K562 (cell line): ENCODE measurements at regions not wholly inside any gene's neighbourhood (a gene's known extent, or its start where the extent isn't known, plus 50 kb on each side); places are given as distances from the start of the nearest gene placed in this dataset.

Experiments used
- EZH2 ChIP-seq: IDR thresholded peaks from 2 replicates; pipeline ENCODE4 v1.6.1; 2012; ENCODE audit warnings: low read depth, mild to moderate bottlenecking, inconsistent platforms, low read length, borderline replicate concordance
- HDAC2 ChIP-seq: fragments of 450-650 bp; IDR thresholded peaks from 2 replicates; pipeline ENCODE4 v1.6.1; 2016; ENCODE audit warnings: mild to moderate bottlenecking
- MAFK ChIP-seq: IDR thresholded peaks from 2 replicates; pipeline ENCODE4 v1.6.1; 2011; ENCODE audit warnings: low read length, improper control_type of control experiment
- MLX ChIP-seq, 2 experiments: fragments of 450-650 bp in 1 of 2; sonication (generic) in 1 of 2; formaldehyde crosslinking; conservative IDR thresholded peaks; 2 replicates each; pipeline versions ENCODE4 v1.4.0 to v1.8.1; 2020 to 2022; ENCODE audit warnings: mild to moderate bottlenecking in 1 of 2, missing genetic modification reagents in 1 of 2
- NR2C2 ChIP-seq, 2 experiments: fragments of 200-800 bp in 1 of 2; sonication (Bioruptor generic) in 1 of 2; sonication (generic) in 1 of 2; formaldehyde crosslinking in 1 of 2; IDR thresholded peaks; 2 replicates each; pipeline versions ENCODE4 v1.6.1 to v1.8.0; 2016 to 2022; ENCODE audit warnings: mild to moderate bottlenecking in 1 of 2, missing compliant biosample characterization in 1 of 2, missing genetic modification characterization in 1 of 2, missing genetic modification reagents in 1 of 2
- RBFOX2 ChIP-seq: fragments of 200-400 bp; formaldehyde crosslinking; IDR thresholded peaks from 2 replicates; pipeline ENCODE4 v1.6.1; 2017; ENCODE audit warnings: low read depth, mild to moderate bottlenecking, low read length, moderate library complexity
- SMC3 ChIP-seq: conservative IDR thresholded peaks from 2 replicates; pipeline ENCODE4 v1.6.1; 2011; ENCODE audit warnings: low read depth, low read length, improper control_type of control experiment; ENCODE audit not compliant: insufficient read depth
- TFAM ChIP-seq: fragments of 250-450 bp; sonication (Bioruptor Pico); conservative IDR thresholded peaks from 2 replicates; pipeline ENCODE4 v1.5.0; 2021; ENCODE audit warnings: mild to moderate bottlenecking, moderate library complexity
- ZNF197 ChIP-seq: fragments of 200-800 bp; sonication (Bioruptor generic); IDR thresholded peaks from 2 replicates; pipeline ENCODE4 v1.6.1; 2016; ENCODE audit warnings: low read depth, missing genetic modification characterization, missing compliant biosample characterization
- TF ChIP-seq, protein P1 (sequence below), 3 experiments: IDR thresholded peaks in 2 of 3; conservative IDR thresholded peaks in 1 of 3; 2 replicates each; pipeline ENCODE4 v1.5.1; 2011 to 2012; ENCODE audit warnings: low read length in 3 of 3, mild to moderate bottlenecking in 3 of 3, control low read depth in 2 of 3, improper control_type of control experiment in 1 of 3, inconsistent platforms in 1 of 3, low read depth in 1 of 3, mixed read lengths in 1 of 3, moderate library complexity in 1 of 3; ENCODE audit not compliant: insufficient read depth in 2 of 3

- TF ChIP-seq SMC3 (no peak), MAFK (no peak), HDAC2 (no peak), NR2C2 (CRISPR knock-in tag; IDR thresholded peaks at IDR 0.05) (no peak), NR2C2 (tag; IDR thresholded peaks at IDR 0.05) (no peak), EZH2 (no peak), RBFOX2 (no peak), MLX (CRISPR knock-in tag; conservative IDR thresholded peaks at IDR 0.05) (no peak), TFAM (CRISPR knock-in tag) (no peak), ZNF197 (no peak)
- TF ChIP-seq, protein P1, sequence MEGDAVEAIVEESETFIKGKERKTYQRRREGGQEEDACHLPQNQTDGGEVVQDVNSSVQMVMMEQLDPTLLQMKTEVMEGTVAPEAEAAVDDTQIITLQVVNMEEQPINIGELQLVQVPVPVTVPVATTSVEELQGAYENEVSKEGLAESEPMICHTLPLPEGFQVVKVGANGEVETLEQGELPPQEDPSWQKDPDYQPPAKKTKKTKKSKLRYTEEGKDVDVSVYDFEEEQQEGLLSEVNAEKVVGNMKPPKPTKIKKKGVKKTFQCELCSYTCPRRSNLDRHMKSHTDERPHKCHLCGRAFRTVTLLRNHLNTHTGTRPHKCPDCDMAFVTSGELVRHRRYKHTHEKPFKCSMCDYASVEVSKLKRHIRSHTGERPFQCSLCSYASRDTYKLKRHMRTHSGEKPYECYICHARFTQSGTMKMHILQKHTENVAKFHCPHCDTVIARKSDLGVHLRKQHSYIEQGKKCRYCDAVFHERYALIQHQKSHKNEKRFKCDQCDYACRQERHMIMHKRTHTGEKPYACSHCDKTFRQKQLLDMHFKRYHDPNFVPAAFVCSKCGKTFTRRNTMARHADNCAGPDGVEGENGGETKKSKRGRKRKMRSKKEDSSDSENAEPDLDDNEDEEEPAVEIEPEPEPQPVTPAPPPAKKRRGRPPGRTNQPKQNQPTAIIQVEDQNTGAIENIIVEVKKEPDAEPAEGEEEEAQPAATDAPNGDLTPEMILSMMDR (IDR thresholded peaks at IDR 0.05 in 2 of 3, conservative IDR thresholded peaks at IDR 0.05 in 1 of 3; ENCODE audit: insufficient read depth in 2 of 3, low read depth in 1 of 3, low read length in 3 of 3) = no peak
These were observed 2275.8 kb upstream of the PCDH20 start for GRCh38 chr13:63691474-63691873.
